Ascending aorta (tissue), 2 donors: ENCODE measurements at regions not wholly inside any gene's neighbourhood (a gene's known extent, or its start where the extent isn't known, plus 50 kb on each side); places are given as distances from the start of the nearest gene placed in this dataset.

ENCODE experiments used
- DNase-seq, 2 donors: peaks; one replicate each; pipeline ENCODE4 v3.0.0-alpha.2; 2019; ENCODE audit warnings: low spot score in 2 of 2
- H3K27ac ChIP-seq, 2 donors: fragments of 200-600 bp; sonication (generic); one replicate each; pipeline ENCODE4 v1.5.1; 2016 to 2017; ENCODE audit warnings: mild to moderate bottlenecking in 1 of 2
- H3K27me3 ChIP-seq: fragments of 200-600 bp; sonication (generic); one replicate; pipeline ENCODE4 v1.5.1; 2017
- H3K36me3 ChIP-seq, 2 donors: fragments of 200-600 bp; sonication (generic); one replicate each; pipeline ENCODE4 v1.5.1; 2016
- H3K4me1 ChIP-seq, 2 donors: fragments of 200-600 bp; sonication (generic); one replicate each; pipeline ENCODE4 v1.5.1; 2016 to 2017; ENCODE audit warnings: mild to moderate bottlenecking in 1 of 2
- H3K4me3 ChIP-seq, 2 donors: fragments of 200-600 bp; sonication (generic); one replicate each; pipeline ENCODE4 v1.5.1; 2016 to 2017; ENCODE audit warnings: mild to moderate bottlenecking in 1 of 2
- H3K9me3 ChIP-seq, 2 donors: fragments of 200-600 bp; sonication (generic); one replicate each; pipeline ENCODE4 v1.5.1; 2016
- intact Hi-C: fragments of 100-400 bp; cut with DNase I; formaldehyde crosslinking; loops from one replicate; pipeline ENCODE4 v1.15.1; 2023
- TF ChIP-seq, protein P1 (sequence below), 3 experiments: fragments of 200-600 bp in 2 of 3; fragments of 450-650 bp in 1 of 3; sonication (generic) in 2 of 3; IDR thresholded peaks; one replicate each; pipeline ENCODE4 v1.5.1; 2016 to 2019; ENCODE audit warnings: antibody characterized with exemption in 3 of 3, mild to moderate bottlenecking in 1 of 3, moderate library complexity in 1 of 3

DNA sequence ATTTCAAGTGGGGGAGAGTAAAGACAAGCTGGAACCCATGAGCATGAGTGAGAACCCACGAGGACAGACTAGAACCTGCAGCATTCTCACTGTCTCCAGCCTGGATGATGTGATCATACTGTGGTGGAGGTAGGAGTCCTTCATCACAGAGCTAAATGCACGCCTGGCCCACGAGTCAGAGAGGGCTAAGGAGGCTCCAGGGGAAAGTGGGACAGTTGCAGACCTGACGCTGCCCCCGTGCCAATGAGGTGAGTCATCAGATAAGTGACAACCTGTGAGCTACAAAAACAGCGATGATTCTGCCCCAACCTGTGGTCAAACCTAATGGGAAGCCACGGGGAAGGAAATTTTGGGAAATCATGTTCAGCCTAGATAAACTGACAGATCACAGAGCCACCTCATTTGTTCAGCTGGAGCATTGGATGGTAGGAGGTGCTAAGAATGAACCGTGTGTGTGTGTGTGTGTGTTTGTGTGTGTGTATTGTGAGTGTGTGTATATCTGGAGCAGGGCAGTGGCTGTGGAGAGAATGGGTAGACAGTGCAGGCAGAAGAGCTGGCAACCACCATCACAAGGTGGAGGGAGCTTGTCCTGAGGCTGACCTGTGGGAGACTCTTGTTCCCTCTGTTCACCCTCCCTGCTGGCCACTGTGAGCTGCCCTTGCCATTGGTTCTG is 131.8 kb downstream of the UTP18 start:
- Histone ChIP-seq H3K36me3 (no peaks in the 10 kb centered on the region), H3K27ac (no peak overlapping the region), H3K27me3 (no peaks in the 10 kb centered on the region), H3K9me3 (no peaks in the 10 kb centered on the region), H3K4me1 (no peaks in the 10 kb centered on the region), H3K4me3 (no peak overlapping the region)
- TF ChIP-seq, protein P1, sequence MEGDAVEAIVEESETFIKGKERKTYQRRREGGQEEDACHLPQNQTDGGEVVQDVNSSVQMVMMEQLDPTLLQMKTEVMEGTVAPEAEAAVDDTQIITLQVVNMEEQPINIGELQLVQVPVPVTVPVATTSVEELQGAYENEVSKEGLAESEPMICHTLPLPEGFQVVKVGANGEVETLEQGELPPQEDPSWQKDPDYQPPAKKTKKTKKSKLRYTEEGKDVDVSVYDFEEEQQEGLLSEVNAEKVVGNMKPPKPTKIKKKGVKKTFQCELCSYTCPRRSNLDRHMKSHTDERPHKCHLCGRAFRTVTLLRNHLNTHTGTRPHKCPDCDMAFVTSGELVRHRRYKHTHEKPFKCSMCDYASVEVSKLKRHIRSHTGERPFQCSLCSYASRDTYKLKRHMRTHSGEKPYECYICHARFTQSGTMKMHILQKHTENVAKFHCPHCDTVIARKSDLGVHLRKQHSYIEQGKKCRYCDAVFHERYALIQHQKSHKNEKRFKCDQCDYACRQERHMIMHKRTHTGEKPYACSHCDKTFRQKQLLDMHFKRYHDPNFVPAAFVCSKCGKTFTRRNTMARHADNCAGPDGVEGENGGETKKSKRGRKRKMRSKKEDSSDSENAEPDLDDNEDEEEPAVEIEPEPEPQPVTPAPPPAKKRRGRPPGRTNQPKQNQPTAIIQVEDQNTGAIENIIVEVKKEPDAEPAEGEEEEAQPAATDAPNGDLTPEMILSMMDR (IDR thresholded peaks at IDR 0.05): no peak
- intact Hi-C loops: no loop called here
- no peak for DNase-seq

DNA sequence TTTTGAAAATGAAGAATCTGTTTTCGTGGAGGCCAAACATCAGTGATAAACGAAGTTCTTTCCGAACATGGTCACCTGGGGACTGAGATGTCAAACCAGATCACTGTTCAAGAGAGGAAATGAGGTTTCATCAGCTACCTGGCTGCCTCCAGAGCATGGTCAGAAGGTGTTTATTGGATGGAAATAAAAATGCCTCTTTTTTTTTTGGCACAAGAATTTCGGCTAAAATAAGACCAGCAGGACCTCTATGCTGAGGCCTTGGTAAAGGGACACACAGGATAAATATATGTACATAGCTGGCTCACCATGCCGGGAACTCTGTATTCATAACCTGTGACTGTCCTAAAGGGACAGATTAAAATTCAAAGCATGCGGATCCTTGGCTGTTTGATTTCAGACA is 135.3 kb downstream of the UTP18 start:
- H3K9me3 ChIP-seq: no peaks in the 10 kb centered on the region
- no peak for DNase-seq
- H3K27me3 ChIP-seq: no peaks in the 10 kb centered on the region
- no peaks in the 10 kb centered on the region for H3K4me1 ChIP-seq
- TF ChIP-seq, protein P1 (IDR thresholded peaks at IDR 0.05): no peak
- H3K36me3 ChIP-seq: no peaks in the 10 kb centered on the region
- intact Hi-C loops: no loop called here
- H3K27ac ChIP-seq: no peak overlapping the region
- no peak overlapping the region for H3K4me3 ChIP-seq

DNA sequence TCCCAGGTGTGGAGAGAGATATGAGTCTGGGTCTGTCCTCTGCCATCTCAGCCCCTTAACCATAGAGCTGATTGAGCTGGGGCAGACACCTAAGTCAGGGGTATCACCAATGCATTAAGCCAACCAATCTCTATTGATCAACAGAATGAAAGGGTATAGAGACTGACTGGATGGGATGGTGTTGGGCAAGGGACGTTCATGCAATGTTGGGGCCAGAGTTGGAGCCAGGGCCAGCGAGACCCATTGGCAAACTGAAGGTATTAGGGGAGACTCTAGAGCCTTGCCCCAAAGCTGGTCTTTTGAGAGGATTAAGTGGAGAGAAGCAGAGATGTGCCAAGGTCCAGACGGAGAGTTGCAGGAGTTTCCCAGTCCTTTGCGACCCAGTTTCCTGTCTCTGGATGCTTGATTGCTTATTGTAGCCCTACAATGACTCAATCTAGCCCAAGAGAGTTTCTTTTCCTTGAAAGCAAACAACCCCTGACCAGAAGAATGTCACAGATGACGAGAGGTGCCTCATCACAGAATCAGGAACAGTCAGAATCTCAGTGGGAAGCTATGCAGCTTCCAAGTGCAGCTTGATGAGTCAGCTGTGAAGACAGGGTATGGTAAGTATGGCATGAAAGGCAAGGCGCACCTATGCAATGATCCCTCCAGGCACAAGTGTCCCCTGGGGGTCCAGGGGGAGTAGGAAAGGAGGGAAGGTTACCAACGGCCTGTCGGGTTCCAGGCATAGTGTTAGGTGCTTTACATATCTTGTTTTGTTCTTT is 137.2 kb downstream of the UTP18 start:
- no peaks in the 10 kb centered on the region for H3K9me3 ChIP-seq
- H3K27me3 ChIP-seq: no peaks in the 10 kb centered on the region
- TF ChIP-seq, protein P1 (IDR thresholded peaks at IDR 0.05): no peak
- intact Hi-C loops: no loop called here
- H3K4me3 ChIP-seq: no peak overlapping the region
- no peaks in the 10 kb centered on the region for H3K4me1 ChIP-seq
- H3K27ac ChIP-seq: no peak overlapping the region
- no peaks in the 10 kb centered on the region for H3K36me3 ChIP-seq
- no peak for DNase-seq

DNA sequence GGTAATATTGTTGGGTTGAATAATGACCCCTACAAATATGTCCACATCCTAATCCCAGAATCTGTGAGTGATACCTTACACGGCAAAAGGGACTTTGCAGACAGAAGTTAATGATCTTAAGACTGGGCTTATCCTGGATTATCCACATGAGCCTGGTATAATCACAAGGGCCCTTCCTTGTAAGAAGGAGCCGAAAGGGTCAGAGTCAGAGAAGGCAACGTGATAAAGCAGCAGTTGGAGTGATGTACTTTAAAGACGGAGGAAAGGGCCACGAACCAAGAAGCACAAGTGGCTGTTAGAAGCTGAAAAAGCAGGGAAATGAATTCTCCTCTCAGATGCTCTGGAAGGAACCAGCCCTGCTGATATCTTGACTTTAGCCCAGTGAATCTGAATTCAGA is 137.8 kb downstream of the UTP18 start:
- no peaks in the 10 kb centered on the region for H3K4me1 ChIP-seq
- no peaks in the 10 kb centered on the region for H3K9me3 ChIP-seq
- intact Hi-C loops: no loop called here
- no peak overlapping the region for H3K27ac ChIP-seq
- no peaks in the 10 kb centered on the region for H3K36me3 ChIP-seq
- TF ChIP-seq, protein P1 (IDR thresholded peaks at IDR 0.05): no peak
- no peak for DNase-seq
- H3K27me3 ChIP-seq: no peaks in the 10 kb centered on the region
- H3K4me3 ChIP-seq: no peak overlapping the region

DNA sequence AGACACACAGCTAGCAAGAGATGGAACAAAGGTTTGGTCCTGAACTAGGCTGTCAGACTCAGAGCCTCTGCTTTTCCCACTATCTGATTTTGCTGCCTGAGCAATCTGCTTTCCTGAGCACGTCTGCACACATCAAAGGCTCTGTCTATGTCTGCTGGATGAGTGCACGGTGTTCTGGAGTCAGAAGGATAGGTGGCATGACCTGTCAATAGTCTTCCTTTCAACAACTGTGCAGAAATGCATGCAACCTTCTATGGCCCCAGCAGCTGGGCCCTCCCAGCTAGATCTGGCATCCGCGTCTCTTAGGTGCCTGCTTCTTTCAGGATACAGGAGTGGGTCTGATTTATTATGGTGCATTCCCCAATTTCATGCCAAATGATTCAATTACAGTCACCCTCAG is 138.3 kb downstream of the UTP18 start:
- no peak for DNase-seq
- H3K36me3 ChIP-seq: no peaks in the 10 kb centered on the region
- intact Hi-C loops: no loop called here
- TF ChIP-seq, protein P1 (IDR thresholded peaks at IDR 0.05): no peak
- no peaks in the 10 kb centered on the region for H3K9me3 ChIP-seq
- no peaks in the 10 kb centered on the region for H3K27me3 ChIP-seq
- H3K4me3 ChIP-seq: no peak overlapping the region
- H3K27ac ChIP-seq: no peak overlapping the region
- no peaks in the 10 kb centered on the region for H3K4me1 ChIP-seq
